ENCODE measurements at regions not wholly inside any gene's neighbourhood (a gene's known extent, or its start where the extent isn't known, plus 50 kb on each side); places are given as distances from the start of the nearest gene placed in this dataset.
A peak's percentile ranks its signal among the peaks of the same experiment; 100 is the strongest.

DNA sequence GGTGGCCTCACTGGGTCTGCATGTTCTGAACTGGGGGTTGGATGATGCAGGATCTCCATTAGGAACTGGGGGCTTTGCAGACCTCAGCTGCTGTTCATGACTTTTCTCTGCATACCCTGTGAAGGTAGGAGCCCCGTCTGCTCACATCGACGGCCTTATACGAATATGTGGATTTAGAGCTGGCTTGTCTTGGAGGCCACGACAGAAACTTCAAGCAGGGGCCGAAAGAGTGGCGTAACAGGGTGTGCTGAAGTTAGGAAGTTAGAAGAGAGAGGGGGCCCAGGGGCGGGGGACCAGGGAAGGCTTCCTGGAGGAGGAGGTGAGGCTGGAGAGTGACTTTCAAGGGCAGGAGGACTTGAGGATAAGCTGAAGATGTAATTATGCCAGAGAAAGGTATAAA lies 144.9 kb downstream of the TSN start:
- DNase-seq (ENCODE audit: low spot score): no peak

DNA sequence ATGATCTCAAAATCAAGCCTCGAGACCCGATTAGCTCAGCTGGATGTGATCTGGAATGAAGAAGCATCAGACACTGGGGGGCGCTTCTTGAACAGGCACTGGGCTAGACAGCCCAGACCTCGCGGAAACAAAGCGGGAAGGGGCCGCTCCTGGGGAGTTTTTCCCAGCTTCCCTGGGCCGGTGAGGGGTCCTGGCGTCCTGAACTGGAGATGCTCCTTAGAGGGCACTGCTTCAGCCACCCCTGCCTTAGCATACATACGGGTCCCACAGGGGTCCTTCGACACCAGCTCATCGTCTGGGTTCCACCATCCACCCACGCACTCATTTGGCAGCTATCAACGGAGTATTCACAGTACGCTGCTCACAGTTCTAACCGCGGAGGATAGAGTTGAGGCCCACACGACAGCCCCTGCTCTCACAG lies 146.7 kb downstream of the TSN start:
- peak; percentile 82 for DNase-seq (ENCODE audit: low spot score)

DNA sequence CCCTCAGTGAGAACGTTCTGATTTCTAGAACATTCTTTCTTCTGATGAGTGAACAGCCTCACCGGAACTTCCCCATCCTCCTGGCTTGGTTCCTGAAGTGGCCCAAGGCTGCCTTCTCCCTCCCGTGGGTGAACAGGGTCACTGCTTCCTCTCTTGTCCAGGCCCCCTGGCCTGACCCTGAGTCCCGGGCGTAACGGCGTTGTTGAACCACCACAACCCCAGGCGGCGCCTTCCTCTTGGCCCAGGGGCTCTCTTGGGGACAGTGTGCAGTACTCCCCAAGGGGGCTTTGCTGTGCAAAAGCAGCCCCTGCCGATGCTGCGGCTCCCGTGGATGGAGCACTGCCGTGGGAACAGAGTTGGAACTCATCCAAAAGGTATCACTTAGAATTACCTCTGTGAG lies 147.2 kb downstream of the TSN start:
- peak; percentile 56 for DNase-seq (ENCODE audit: low spot score)

GRCh38 chr2:121903037-121903689 lies 147.7 kb downstream of the TSN start:
- DNase-seq (ENCODE audit: low spot score): peak; percentile 79

DNA sequence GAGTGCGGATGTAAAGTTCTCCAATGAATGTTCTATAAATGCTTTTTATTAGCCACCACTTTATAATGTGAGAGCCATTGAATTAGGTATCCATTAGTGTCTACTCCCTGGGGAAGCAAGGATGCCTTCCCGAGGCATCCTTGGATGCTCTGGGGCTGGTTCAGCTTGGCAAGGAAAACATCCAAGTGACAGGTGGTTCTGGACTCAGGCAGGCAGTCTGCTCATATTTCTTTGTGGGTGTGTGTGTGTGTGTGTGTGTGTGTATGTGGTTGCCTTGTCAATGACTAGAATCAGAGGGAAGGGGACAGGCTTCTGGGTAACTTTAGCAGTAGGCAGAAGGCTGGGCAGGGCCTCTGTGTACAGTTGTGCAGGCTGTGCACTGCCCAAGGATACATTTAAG lies 149.2 kb downstream of the TSN start:
- DNase-seq (ENCODE audit: low spot score): no peak

DNA sequence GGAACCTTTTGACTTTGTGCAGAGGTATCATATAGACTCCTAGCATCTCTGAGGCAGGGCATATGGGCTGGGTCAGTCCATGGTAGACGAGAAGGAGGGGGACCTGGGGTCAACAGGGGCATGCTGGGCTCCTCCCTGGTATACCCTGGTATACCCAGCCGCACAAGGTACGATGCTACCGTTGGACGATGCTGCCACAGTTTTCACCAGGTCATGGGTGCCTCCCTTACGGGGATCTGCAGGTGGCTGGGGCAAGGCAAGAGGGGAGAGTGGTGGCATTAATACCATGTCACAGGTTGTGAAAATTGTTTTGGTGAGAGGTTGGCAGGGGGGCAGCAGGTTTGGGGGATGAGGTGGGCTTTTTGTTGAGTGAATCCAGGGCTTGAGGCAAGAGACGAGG lies 149.8 kb downstream of the TSN start:
- no peak for DNase-seq (ENCODE audit: low spot score)

DNA sequence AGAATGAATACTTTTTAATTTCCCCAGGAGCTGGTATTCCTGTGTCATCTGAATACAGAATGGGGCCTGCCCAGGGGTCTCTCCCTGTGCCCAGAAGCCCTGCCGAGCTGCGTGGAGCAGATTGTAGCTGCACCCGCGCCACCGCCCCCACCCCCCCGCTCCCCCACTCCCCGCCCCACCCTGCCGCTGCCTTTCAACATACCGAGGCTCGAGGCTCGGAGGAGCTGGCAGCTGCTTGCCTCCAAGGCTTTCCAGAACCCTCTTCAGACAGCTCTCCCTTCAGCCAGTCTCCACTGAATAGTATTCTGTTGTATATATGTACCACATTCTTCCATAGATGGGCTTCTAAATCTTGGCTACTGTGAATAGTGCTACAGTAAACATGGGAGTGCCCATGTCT lies 150.7 kb downstream of the TSN start:
- peak; percentile 52 for DNase-seq (ENCODE audit: low spot score)

DNA sequence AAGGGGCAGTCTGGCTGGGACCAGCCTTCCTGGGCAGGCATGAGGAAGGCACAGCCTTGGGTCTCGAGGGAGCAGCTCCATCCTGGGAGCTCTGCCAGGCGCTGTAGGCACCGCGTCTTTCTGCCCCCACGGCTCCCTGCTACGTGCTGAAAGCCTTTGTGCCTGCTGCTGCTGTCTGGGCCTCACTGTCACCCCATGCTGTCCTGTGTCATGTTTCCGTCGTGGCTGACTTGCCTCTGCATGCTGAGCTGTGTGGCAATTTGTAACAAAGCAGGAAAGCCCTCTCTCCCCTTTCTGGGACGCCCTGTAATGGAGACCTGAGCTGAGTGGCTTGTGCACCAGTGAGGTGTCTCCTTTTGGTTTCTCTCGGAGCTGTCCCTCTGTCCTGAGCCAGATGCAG lies 152.5 kb downstream of the TSN start:
- DNase-seq (ENCODE audit: low spot score): no peak

- peak; percentile 46 for DNase-seq (ENCODE audit: low spot score)
These were observed 154.7 kb downstream of the TSN start for GRCh38 chr2:121910139-121910538.

- no peak for DNase-seq (ENCODE audit: low spot score)
These were observed 155.6 kb downstream of the TSN start for GRCh38 chr2:121911036-121911435.

DNA sequence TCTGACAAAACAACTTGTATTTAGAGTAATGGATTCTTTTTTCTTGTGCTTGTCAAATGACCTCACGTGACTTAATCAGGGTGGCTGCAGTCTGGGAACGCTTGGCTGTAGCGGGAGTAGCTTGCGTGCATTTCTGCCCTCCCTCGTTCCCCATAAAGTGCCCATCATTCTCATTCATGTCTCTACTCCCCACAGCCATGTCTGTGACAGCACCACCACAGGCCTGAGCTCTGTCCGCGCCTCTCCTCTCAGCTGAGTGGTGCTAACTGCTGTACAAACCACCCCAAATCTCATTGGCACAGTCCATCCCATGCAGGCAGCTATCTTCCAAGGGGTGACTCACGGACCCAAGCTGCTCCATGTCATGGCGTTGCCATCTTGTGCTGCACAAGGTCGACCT lies 161.7 kb downstream of the TSN start:
- no peak for DNase-seq (ENCODE audit: low spot score)

DNA sequence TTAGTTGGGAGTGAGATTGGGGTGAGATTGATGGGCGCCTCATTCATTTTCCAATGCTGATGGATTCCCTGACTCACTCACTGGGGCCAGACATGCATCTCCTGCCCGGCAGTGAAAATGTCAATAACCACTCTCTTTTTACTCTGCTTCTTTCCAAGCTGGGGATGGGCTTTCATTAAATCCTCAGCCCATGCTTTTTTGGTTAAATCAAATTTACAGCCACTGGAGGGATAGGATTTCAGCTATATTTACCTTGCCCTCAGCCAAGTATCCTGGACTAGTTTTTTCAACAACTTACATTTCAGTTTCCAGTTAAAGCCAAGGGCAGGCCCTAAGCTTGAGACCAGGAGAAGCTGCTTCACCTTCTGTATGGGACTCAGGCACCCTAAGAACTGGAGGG lies 162.8 kb downstream of the TSN start:
- no peak for DNase-seq (ENCODE audit: low spot score)

DNA sequence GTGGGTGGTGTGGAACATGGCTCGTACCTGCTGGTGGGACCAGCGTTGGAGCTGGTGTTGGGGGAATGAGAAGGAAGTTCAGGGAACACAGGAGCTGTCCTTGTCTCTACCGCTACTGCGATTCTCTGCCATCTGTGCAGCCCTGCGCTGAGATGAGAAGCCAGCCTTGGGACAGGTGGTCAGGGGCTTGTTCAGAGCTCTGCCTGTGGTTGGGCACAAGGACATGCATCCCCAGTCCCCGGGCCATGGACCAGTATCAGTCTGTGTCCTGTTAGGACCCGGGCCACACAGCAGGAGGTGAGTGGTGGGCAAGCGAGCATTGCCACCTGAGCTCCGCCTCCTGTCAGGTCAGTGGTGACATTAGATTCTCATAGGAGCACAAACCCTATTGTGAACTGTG lies 164.4 kb downstream of the TSN start:
- no peak for DNase-seq (ENCODE audit: low spot score)

GRCh38 chr2:121925466-121925865 lies 170.0 kb downstream of the TSN start:
- DNase-seq (ENCODE audit: low spot score): no peak

DNA sequence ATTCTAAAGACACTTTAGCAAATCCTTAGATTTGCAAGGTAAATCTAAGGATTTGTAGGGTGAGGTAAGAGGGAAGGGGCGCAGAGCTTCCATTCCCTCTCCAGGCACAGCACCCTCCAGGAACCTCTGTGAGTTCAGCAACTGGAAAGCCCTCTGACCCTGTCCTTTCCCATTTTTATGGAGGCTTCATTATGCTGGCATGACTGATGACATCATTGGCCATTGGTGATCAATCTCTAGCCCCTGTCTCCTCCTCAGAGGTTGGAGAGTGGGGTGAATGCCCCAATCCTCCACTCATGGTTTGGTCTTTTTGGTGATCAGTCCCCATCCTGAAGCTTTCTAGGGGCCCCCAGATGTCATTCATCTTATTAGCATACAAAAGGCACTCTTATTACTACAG lies 187.8 kb downstream of the TSN start:
- DNase-seq (ENCODE audit: low spot score): no peak

- peak; percentile 88 for DNase-seq (ENCODE audit: low spot score)
These were observed 188.8 kb downstream of the TSN start for GRCh38 chr2:121944072-121944831.

DNA sequence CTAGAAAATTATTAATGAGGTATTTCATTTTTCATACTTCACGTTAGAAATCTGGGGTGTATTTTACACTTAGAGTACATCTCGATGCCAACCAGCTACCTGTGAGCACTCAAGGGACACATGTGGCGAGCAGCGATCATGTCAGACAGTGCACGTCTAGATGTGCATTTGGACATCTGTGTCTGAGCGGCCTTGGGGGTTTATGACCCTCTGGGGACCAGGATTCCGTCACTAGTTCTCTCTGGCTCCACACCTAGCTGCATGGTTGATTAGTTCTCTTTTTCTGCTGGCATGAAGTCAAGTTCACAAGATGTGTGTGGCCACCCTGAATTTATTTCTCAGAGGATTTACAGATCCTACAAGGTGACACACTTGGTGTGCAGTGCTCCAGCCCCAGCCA lies 192.2 kb downstream of the TSN start:
- DNase-seq (ENCODE audit: low spot score): no peak

DNA sequence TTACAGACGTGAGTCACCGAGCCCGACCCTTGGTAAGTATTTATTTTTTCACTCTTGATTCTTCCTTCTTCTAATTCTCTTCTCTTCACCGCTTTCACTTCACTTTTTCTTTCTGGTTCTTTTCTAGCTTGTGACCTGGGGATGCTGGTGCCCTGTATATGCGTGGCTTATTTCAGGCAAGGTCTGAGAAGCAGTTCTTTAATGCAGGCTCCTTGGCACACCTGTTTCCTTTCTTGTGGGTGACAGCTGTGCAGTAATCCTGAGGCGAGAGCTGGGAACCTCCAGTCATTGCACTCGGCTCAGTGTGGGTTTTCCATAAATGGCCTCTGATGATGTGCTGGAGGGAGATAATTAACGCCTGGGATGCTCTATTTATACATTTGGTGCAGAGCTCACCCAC lies 193.8 kb downstream of the TSN start:
- DNase-seq (ENCODE audit: low spot score): no peak

- no peak for DNase-seq (ENCODE audit: low spot score)
These were observed 200.0 kb downstream of the TSN start for GRCh38 chr2:121955426-121955825.

GRCh38 chr2:121955872-121956271 lies 200.4 kb downstream of the TSN start:
- DNase-seq (ENCODE audit: low spot score): no peak

GRCh38 chr2:121960251-121960650 lies 204.8 kb downstream of the TSN start:
- no peak for DNase-seq (ENCODE audit: low spot score)

DNA sequence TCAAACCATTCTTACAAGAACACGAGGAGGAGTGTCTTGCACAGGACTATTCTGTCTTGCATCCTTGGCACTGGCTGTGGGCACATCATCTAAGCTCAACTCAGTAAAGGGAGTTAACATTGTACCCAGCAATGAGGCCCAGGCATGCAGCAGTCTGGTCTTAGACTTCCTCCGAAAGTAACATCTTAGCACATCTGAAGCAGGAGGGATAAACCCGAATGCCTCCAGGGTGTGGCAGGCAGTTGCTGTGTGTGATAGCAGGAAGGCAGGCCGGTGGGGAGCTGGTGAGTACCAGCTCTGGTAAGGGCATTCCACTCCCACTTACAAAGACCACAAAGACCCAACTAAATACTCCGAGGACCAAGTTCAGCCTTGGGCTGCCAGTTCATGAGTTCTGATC lies 206.3 kb downstream of the TSN start:
- no peak for DNase-seq (ENCODE audit: low spot score)

DNA sequence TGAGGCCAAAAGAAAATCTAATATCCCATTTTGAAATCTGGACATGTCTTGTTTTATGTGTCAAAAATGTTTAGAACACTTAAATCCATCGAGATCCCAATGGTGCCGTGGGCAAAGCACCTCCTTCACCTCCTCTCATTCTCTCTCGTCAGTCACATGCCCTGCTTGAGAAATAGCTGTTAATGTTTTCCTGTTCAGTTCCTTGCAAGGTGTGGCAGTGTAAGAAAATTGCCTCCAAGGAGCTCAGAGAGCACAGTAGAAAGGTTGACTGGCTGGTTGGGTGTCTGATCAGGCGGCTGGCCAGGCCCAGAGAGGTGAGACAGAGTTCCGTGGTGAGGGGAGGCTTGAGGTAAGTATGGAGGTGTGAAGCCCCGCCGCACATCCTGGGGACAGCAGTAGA lies 210.2 kb downstream of the TSN start:
- no peak for DNase-seq (ENCODE audit: low spot score)

- DNase-seq (ENCODE audit: low spot score): no peak
These were observed 211.2 kb downstream of the TSN start for GRCh38 chr2:121966663-121967062.

All from GM03348 (cell line).